HG03108 (cell line): ENCODE measurements at regions not wholly inside any gene's neighbourhood (a gene's known extent, or its start where the extent isn't known, plus 50 kb on each side); places are given as distances from the start of the nearest gene placed in this dataset.

Source experiments
- ATAC-seq: cut with Tn5 transposase; IDR thresholded peaks from one replicate; pipeline ENCODE4 v1.9.1; 2021; ENCODE audit warnings: moderate library complexity; ENCODE audit not compliant: unreplicated experiment

- no peak for ATAC-seq
Observed at GRCh38 chr13:24007979-24008620, 110.8 kb upstream of the C1QTNF9B start.

- no peak for ATAC-seq
Observed at GRCh38 chr13:24008679-24009078, 111.4 kb upstream of the C1QTNF9B start.

GRCh38 chr13:24011266-24011665 is 114.0 kb upstream of the C1QTNF9B start:
- ATAC-seq = no peak

- ATAC-seq = no peak
Observed at GRCh38 chr13:24012648-24013047, 115.3 kb upstream of the C1QTNF9B start.

- ATAC-seq = no peak
Observed at GRCh38 chr13:24013189-24013588, 115.9 kb upstream of the C1QTNF9B start.

- ATAC-seq = no peak
Observed at GRCh38 chr13:24016046-24016445, 118.7 kb upstream of the C1QTNF9B start.

GRCh38 chr13:24022568-24022967 is 125.3 kb upstream of the C1QTNF9B start:
- no peak for ATAC-seq

- ATAC-seq = no peak
Observed at GRCh38 chr13:24023073-24023472, 125.8 kb upstream of the C1QTNF9B start.

GRCh38 chr13:24027494-24027893 is 130.2 kb upstream of the C1QTNF9B start:
- no peak for ATAC-seq

GRCh38 chr13:24032252-24032651 is 128.3 kb upstream of the SPATA13 start:
- ATAC-seq = no peak

- no peak for ATAC-seq
Observed at GRCh38 chr13:24032674-24033073, 127.8 kb upstream of the SPATA13 start.

GRCh38 chr13:24033527-24034302 is 126.8 kb upstream of the SPATA13 start:
- no peak for ATAC-seq

- no peak for ATAC-seq
Observed at GRCh38 chr13:24035411-24035810, 125.1 kb upstream of the SPATA13 start.

GRCh38 chr13:24036115-24036514 is 124.4 kb upstream of the SPATA13 start:
- ATAC-seq = no peak

GRCh38 chr13:24038405-24038804 is 122.1 kb upstream of the SPATA13 start:
- no peak for ATAC-seq

- ATAC-seq = no peak
Observed at GRCh38 chr13:24038841-24039330, 121.6 kb upstream of the SPATA13 start.

- peak; percentile 56 for ATAC-seq
Observed at GRCh38 chr13:24039621-24040475, 120.7 kb upstream of the SPATA13 start.

- ATAC-seq = no peak
Observed at GRCh38 chr13:24040835-24041234, 119.7 kb upstream of the SPATA13 start.

GRCh38 chr13:24041651-24042225 is 118.8 kb upstream of the SPATA13 start:
- no peak for ATAC-seq

- no peak for ATAC-seq
Observed at GRCh38 chr13:24042710-24043440, 117.6 kb upstream of the SPATA13 start.
